HepG2 (cell line): ENCODE measurements at regions not wholly inside any gene's neighbourhood (a gene's known extent, or its start where the extent isn't known, plus 50 kb on each side); places are given as distances from the start of the nearest gene placed in this dataset.

Experiments used
- ATAC-seq: fragments of 200-7000 bp; cut with Tn5 transposase; 3 replicates; pipeline ENCODE4 v1.9.1; 2020; ENCODE audit warnings: mild to moderate bottlenecking, moderate library complexity
- BruUV-seq: library from RNA; stranded (reverse); fragments of 400-500 nt; replicated peaks from 2 replicates; lab custom pipeline; 2021; lab: Mats Ljungman, UMichigan
- CTCF ChIA-PET: fragments of 300-600 bp; formaldehyde crosslinking; extraction: SDS; loops from one replicate; lab custom pipeline; 2021; ENCODE audit warnings: low total read pairs, inconsistent platforms, low intra/inter-chr PET ratio; lab: Yijun Ruan, JAX
- POLR2A ChIA-PET: fragments of 350-600 bp; sonication (Branson Sonifier 250); formaldehyde crosslinking; loops from one replicate; lab custom pipeline; 2020; ENCODE audit warnings: antibody characterized with exemption, inconsistent platforms; lab: Yijun Ruan, JAX
- DNase-seq: peaks from one replicate; pipeline ENCODE4 v3.0.0-alpha.2; 2015; ENCODE audit warnings: low spot score
- FAIRE-seq: peaks from 3 replicates; lab custom pipeline; 2011; peaks lifted over from hg19 to GRCh38; lab: Jason Lieb, UNC
- H2AFZ ChIP-seq: one replicate; pipeline ENCODE4 v1.6.1; 2011; ENCODE audit warnings: low read length, inconsistent platforms
- H3K27ac ChIP-seq: fragments of 300-600 bp; 3 replicates; pipeline ENCODE4 v1.8.0; 2011; ENCODE audit warnings: mixed run types, mild to moderate bottlenecking, mixed read lengths, low read length, inconsistent platforms; ENCODE audit not compliant: insufficient read depth; ENCODE audit errors: extremely low read length
- H3K27me3 ChIP-seq, 2 experiments: fragments of 200-600 bp in 1 of 2; 2 replicates in 1 of 2; 3 replicates in 1 of 2; pipeline versions ENCODE4 v1.6.0 to v1.8.0; 2011; ENCODE audit warnings: low read length in 2 of 2, mild to moderate bottlenecking in 2 of 2, moderate library complexity in 2 of 2, inconsistent platforms in 1 of 2; ENCODE audit not compliant: insufficient read depth in 2 of 2, control insufficient read depth in 1 of 2
- H3K36me3 ChIP-seq, 2 experiments: fragments of 200-600 bp in 1 of 2; replicated peaks in 1 of 2; 2 replicates in 1 of 2; 3 replicates in 1 of 2; pipeline versions ENCODE4 v1.5.1 to v1.8.0; 2011; ENCODE audit warnings: low read length in 2 of 2, inconsistent platforms in 1 of 2; ENCODE audit not compliant: insufficient read depth in 2 of 2, control insufficient read depth in 1 of 2
- H3K4me1 ChIP-seq: 2 replicates; pipeline ENCODE4 v1.5.1; 2012; ENCODE audit warnings: low read length, inconsistent platforms; ENCODE audit not compliant: insufficient read depth
- H3K4me2 ChIP-seq: 2 replicates; pipeline ENCODE4 v1.6.0; 2011; ENCODE audit warnings: low read depth, low read length, inconsistent platforms
- H3K4me3 ChIP-seq, 3 experiments: fragments of 200-600 bp in 1 of 3; sonication (generic), shearing (Covaris generic) in 1 of 3; replicated peaks in 1 of 3; 2 replicates each; pipeline ENCODE4 v1.5.1; 2011 to 2016; ENCODE audit warnings: low read length in 3 of 3, inconsistent platforms in 2 of 3, low read depth in 2 of 3, mild to moderate bottlenecking in 2 of 3, control low read depth in 1 of 3, mixed read lengths in 1 of 3; ENCODE audit not compliant: insufficient read depth in 1 of 3
- H3K79me2 ChIP-seq: one replicate; pipeline ENCODE4 v1.6.1; 2011; ENCODE audit warnings: low read length, inconsistent platforms; ENCODE audit not compliant: insufficient read depth
- H3K9ac ChIP-seq: 2 replicates; pipeline ENCODE4 v1.6.0; 2011; ENCODE audit warnings: mild to moderate bottlenecking, low read depth, low read length, inconsistent platforms; ENCODE audit not compliant: insufficient read depth
- H3K9me3 ChIP-seq: 2 replicates; pipeline ENCODE4 v1.5.1; 2012; ENCODE audit warnings: mild to moderate bottlenecking, low read length
- H4K20me1 ChIP-seq: 2 replicates; pipeline ENCODE4 v1.6.0; 2011; ENCODE audit warnings: inconsistent platforms, mild to moderate bottlenecking, low read length, moderate library complexity; ENCODE audit not compliant: insufficient read depth
- HNF4A ChIP-seq: sonication (generic); formaldehyde crosslinking; IDR thresholded peaks from 2 replicates; pipeline ENCODE4 v1.4.0; 2020; ENCODE audit warnings: missing genetic modification reagents
- KDM4B ChIP-seq: sonication (generic); formaldehyde crosslinking; IDR thresholded peaks from 2 replicates; pipeline ENCODE4 v1.4.0; 2020; ENCODE audit warnings: missing genetic modification reagents
- MLX ChIP-seq: IDR thresholded peaks from 2 replicates; pipeline ENCODE4 v1.6.1; 2016
- NPAS2 ChIP-seq: sonication (generic); formaldehyde crosslinking; IDR thresholded peaks from 2 replicates; pipeline ENCODE4 v1.8.0; 2022; ENCODE audit warnings: mild to moderate bottlenecking, missing genetic modification reagents, borderline replicate concordance
- PCBP1 ChIP-seq: fragments of 200-400 bp; formaldehyde crosslinking; IDR thresholded peaks from 2 replicates; pipeline ENCODE4 v1.6.1; 2017; ENCODE audit warnings: mild to moderate bottlenecking, low read depth, low read length, borderline replicate concordance
- POGK ChIP-seq: sonication (generic); formaldehyde crosslinking; conservative IDR thresholded peaks from 2 replicates; pipeline ENCODE4 v1.8.0; 2022; ENCODE audit warnings: mild to moderate bottlenecking, moderate library complexity, missing genetic modification reagents
- WIZ ChIP-seq: sonication (generic); formaldehyde crosslinking; IDR thresholded peaks from 2 replicates; pipeline ENCODE4 v1.5.1; 2020; ENCODE audit warnings: mild to moderate bottlenecking, missing genetic modification reagents
- ZBTB42 ChIP-seq: sonication (generic); formaldehyde crosslinking; IDR thresholded peaks from 2 replicates; pipeline ENCODE4 v1.5.0; 2020; ENCODE audit warnings: mild to moderate bottlenecking, missing genetic modification reagents
- ZNF670 ChIP-seq: sonication (generic); formaldehyde crosslinking; IDR thresholded peaks from 2 replicates; pipeline ENCODE4 v1.8.0; 2022; ENCODE audit warnings: mild to moderate bottlenecking, missing genetic modification reagents, borderline replicate concordance
- ZXDC ChIP-seq: sonication (generic); formaldehyde crosslinking; IDR thresholded peaks from 2 replicates; pipeline ENCODE4 v1.5.0; 2020; ENCODE audit warnings: mild to moderate bottlenecking, missing genetic modification reagents
- WGBS: methylation state at CpG from one replicate; pipeline ENCODE4 v1.1.6; 2017; ENCODE audit warnings: low lambda C conversion rate; 5-methylcytosine and 5-hydroxymethylcytosine counted together
- in situ Hi-C: cut with HindIII; loops from 2 replicates; pipeline ENCODE4 v1.10.0; 2017; ENCODE audit warnings: low pct_unique_long_range_greater_than_20kb; ENCODE audit not compliant: extremely low pct_ligation_motif_present
- intact Hi-C: fragments of 100-400 bp; cut with micrococcal nuclease; formaldehyde crosslinking; loops from one replicate; pipeline ENCODE4 v1.10.0; 2022; ENCODE audit not compliant: unreplicated experiment
- TF ChIP-seq, protein P1 (sequence below): sonication (generic); formaldehyde crosslinking; IDR thresholded peaks from 2 replicates; pipeline ENCODE4 v1.5.0; 2020; ENCODE audit warnings: missing genetic modification reagents, mild to moderate bottlenecking, borderline replicate concordance

GRCh38 chr5:57831932-57832331 is 349.3 kb upstream of the ACTBL2 start (continued):
- TF ChIP-seq, protein P1, sequence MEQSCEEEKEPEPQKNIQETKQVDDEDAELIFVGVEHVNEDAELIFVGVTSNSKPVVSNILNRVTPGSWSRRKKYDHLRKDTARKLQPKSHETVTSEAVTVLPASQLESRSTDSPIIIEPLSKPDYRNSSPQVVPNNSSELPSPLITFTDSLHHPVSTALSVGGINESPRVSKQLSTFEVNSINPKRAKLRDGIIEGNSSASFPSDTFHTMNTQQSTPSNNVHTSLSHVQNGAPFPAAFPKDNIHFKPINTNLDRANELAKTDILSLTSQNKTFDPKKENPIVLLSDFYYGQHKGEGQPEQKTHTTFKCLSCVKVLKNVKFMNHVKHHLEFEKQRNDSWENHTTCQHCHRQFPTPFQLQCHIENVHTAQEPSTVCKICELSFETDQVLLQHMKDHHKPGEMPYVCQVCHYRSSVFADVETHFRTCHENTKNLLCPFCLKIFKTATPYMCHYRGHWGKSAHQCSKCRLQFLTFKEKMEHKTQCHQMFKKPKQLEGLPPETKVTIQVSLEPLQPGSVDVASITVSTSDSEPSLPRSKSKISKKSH (CRISPR knock-in tag) = no peak
- no peak for TF ChIP-seq NPAS2 (CRISPR knock-in tag)
- TF ChIP-seq, all 625 proteins: peak for 0

- Histone ChIP-seq H3K36me3 (no peaks in the 10 kb centered on the region), H3K4me3 (no peak overlapping the region), H3K9me3 (peaks cover 4% of the 10 kb centered on the region; the same call in 1 of the 2 replicates), H3K4me1 (peaks cover 10% of the 10 kb centered on the region; the same call in 1 of the 2 replicates), H3K27me3 (no peaks in the 10 kb centered on the region), H3K27ac (no peak overlapping the region), H3K4me2 (no peak overlapping the region), H3K79me2 (no peaks in the 10 kb centered on the region), H2AFZ (no peak overlapping the region), H4K20me1 (no peaks in the 10 kb centered on the region), H3K9ac (no peak overlapping the region)
- CTCF ChIA-PET = no interaction called here
- intact Hi-C loops = no loop called here
- no peak for TF ChIP-seq PCBP1
- ATAC-seq = no peak
- FAIRE-seq = no peak
- no TSS peak for BruUV-seq
- POLR2A ChIA-PET = no interaction called here
- in situ Hi-C loops = no loop called here
- no peak for DNase-seq
Observed at GRCh38 chr5:57831090-57831489, 348.5 kb upstream of the ACTBL2 start.

GRCh38 chr5:57828221-57828620 is 345.6 kb upstream of the ACTBL2 start:
- intact Hi-C loops = no loop called here
- POLR2A ChIA-PET = no interaction called here
- TF ChIP-seq POGK (CRISPR knock-in tag) (no peak), KDM4B (CRISPR knock-in tag) (no peak), ZNF670 (CRISPR knock-in tag) (no peak), HNF4A (CRISPR knock-in tag) (no peak), ZBTB42 (CRISPR knock-in tag) (no peak), MLX (CRISPR knock-in tag) (no peak), WIZ (no peak), ZXDC (CRISPR knock-in tag) (no peak)

More at GRCh38 chr5:57828221-57828620, 345.6 kb upstream of the ACTBL2 start:
- H3K4me3 ChIP-seq = no peak overlapping the region
- H3K79me2 ChIP-seq = no peaks in the 10 kb centered on the region
- no peak for FAIRE-seq
- no peak for ATAC-seq
- H3K4me1 ChIP-seq = no peaks in the 10 kb centered on the region
- WGBS = 0% methylated on average over 1 of the region's 1 CpG
- no peaks in the 10 kb centered on the region for H4K20me1 ChIP-seq
- no peak overlapping the region for H3K27ac ChIP-seq
- no peaks in the 10 kb centered on the region for H3K27me3 ChIP-seq
- no peak overlapping the region for H3K9ac ChIP-seq
- no peak overlapping the region for H2AFZ ChIP-seq
- H3K36me3 ChIP-seq = no peaks in the 10 kb centered on the region
- BruUV-seq = no TSS peak
- no peaks in the 10 kb centered on the region for H3K9me3 ChIP-seq
- CTCF ChIA-PET = no interaction called here
- DNase-seq = no peak
- no peak overlapping the region for H3K4me2 ChIP-seq
- in situ Hi-C loops = no loop called here
